ENCODE measurements at regions not wholly inside any gene's neighbourhood (a gene's known extent, or its start where the extent isn't known, plus 50 kb on each side); places are given as distances from the start of the nearest gene placed in this dataset.

DNA sequence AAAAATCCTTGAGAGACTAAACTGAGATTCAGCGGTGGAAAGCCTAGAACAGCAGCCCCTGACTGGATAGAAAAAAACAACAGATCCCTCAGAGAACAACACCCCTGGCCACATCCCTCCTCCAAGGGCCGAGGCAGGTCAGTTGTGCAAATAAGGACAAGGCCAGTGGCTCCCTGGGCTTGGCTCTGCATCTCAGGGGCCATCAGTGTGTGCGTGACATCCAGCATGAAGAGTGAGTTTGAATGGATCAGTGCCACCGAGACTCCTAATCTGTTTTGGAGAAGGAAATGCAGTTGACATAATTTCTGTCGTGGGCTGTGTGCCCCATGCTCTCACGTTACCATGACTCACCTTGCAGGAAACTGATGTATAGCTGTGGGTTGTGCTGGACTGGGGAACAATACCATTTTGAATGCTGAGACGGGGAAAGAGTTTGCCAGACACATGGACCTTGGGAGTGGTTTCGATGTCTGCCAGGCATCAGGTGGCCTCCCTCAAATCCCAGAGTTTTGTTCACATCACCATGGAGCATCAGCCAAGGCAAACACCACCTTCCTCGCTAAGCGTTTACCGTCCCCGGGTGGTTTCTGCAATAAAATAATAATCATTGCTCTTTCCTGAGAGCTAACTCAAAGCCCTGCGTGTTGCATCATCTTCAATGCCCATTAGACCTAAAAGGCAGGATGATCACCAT lies 153.2 kb upstream of the FZD8 start:
- Histone ChIP-seq H3K27ac (no peak overlapping the region), H3K36me3 (no peaks in the 10 kb centered on the region), H3K27me3 (ENCODE audit: insufficient read depth, low read depth, severe bottlenecking) (no peaks in the 10 kb centered on the region), H3K4me3 (ENCODE audit: low read depth, low read length) (no peak overlapping the region), H3K9me3 (ENCODE audit: severe bottlenecking) (no peaks in the 10 kb centered on the region)
- TF ChIP-seq, protein P1, sequence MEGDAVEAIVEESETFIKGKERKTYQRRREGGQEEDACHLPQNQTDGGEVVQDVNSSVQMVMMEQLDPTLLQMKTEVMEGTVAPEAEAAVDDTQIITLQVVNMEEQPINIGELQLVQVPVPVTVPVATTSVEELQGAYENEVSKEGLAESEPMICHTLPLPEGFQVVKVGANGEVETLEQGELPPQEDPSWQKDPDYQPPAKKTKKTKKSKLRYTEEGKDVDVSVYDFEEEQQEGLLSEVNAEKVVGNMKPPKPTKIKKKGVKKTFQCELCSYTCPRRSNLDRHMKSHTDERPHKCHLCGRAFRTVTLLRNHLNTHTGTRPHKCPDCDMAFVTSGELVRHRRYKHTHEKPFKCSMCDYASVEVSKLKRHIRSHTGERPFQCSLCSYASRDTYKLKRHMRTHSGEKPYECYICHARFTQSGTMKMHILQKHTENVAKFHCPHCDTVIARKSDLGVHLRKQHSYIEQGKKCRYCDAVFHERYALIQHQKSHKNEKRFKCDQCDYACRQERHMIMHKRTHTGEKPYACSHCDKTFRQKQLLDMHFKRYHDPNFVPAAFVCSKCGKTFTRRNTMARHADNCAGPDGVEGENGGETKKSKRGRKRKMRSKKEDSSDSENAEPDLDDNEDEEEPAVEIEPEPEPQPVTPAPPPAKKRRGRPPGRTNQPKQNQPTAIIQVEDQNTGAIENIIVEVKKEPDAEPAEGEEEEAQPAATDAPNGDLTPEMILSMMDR (IDR thresholded peaks at IDR 0.05; ENCODE audit: low read depth, low read length), result no peak
- DNase-seq, result no peak

DNA sequence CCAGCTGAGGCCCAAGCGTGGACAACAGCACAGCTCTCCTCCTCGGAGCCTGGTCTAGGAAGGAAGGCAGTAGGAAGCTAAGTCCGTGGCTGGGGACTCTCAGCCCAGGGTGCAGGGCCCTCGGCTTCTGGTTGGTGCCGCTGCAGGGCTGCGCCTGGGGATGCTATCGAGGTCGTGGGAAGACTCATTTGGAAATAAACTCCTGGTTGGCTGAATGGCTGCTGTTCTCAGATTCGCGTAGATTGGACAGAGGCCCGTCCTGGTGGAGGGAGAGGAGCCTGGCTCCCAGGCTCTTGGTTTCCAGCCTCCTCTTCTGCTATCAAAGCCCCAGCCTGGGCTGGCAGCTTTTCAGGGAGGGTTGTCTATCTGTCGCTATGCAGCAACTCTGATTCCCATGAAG lies 152.6 kb upstream of the FZD8 start:
- Histone ChIP-seq H3K4me3 (ENCODE audit: low read depth, low read length) (no peak overlapping the region), H3K27ac (no peak overlapping the region), H3K27me3 (ENCODE audit: insufficient read depth, low read depth, severe bottlenecking) (no peaks in the 10 kb centered on the region), H3K36me3 (no peaks in the 10 kb centered on the region), H3K9me3 (ENCODE audit: severe bottlenecking) (no peaks in the 10 kb centered on the region)
- TF ChIP-seq, protein P1 (IDR thresholded peaks at IDR 0.05; ENCODE audit: low read depth, low read length), result no peak
- no peak for DNase-seq

DNA sequence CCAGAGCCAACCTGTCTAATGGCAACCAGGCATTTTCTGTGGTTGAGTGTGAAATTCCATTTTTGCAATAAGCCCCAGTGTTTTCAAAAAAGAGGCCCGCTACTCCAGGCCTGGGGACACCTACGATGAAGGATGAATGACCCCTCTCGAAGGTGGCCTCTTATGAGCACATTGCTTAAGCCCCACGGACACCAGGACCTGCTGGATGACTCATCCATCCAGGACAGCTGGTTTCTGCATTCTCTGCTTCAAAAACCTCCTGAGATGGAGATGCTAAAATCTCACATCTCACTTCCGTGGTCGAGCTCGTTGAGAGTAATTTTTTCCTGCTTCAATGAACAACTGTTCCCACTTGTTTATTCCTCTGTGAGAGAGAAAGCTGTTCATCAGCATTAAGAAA lies 150.2 kb upstream of the FZD8 start:
- no peak for DNase-seq
- TF ChIP-seq, protein P1 (IDR thresholded peaks at IDR 0.05; ENCODE audit: low read depth, low read length), result no peak
- H3K27ac ChIP-seq, result no peak overlapping the region
- no peak overlapping the region for H3K4me3 ChIP-seq (ENCODE audit: low read depth, low read length)
- no peaks in the 10 kb centered on the region for H3K36me3 ChIP-seq
- H3K9me3 ChIP-seq (ENCODE audit: severe bottlenecking), result peaks cover 4% of the 10 kb centered on the region
- H3K27me3 ChIP-seq (ENCODE audit: insufficient read depth, low read depth, severe bottlenecking), result no peaks in the 10 kb centered on the region

DNA sequence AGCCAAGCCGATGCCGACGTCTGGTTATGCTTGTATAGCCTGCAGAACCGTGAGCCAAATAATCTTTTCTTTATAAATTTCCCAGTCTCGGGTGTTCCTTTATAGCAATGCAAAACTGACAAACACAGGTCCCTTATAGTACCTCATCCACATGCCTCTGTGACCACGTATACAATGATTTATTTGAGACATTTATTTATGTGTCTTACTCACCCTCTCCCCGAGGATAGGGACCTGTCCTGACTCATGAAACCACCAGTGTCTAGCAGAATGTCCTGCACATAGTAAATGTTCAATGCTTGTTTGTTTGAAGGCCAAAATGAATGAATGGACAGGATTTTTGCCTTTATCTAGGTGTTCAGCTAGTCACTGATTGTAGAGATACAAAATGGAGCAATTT lies 147.9 kb upstream of the FZD8 start:
- Histone ChIP-seq H3K36me3 (no peaks in the 10 kb centered on the region), H3K9me3 (ENCODE audit: severe bottlenecking) (peaks cover 6% of the 10 kb centered on the region), H3K27ac (no peak overlapping the region), H3K27me3 (ENCODE audit: insufficient read depth, low read depth, severe bottlenecking) (no peaks in the 10 kb centered on the region), H3K4me3 (ENCODE audit: low read depth, low read length) (no peak overlapping the region)
- no peak for DNase-seq
- TF ChIP-seq, protein P1 (IDR thresholded peaks at IDR 0.05; ENCODE audit: low read depth, low read length), result no peak

DNA sequence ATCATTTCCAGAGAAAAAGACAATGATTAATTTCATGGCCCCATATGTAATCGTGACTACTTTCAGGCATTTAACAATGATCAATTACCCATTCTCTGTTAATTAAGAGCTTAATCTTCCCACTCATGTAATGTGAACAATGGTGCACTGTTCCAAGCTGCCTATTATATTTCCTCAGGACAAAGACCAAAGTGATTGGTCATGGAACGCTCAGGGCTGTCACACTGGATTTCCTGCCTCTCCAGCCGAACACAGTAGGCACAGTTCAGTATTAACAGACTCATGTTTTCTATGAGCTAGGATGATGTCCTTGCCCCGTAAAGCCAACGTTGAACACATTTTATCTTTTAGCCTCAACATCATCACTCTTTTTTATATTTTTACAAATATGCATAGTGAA lies 142.7 kb upstream of the FZD8 start:
- TF ChIP-seq, protein P1 (IDR thresholded peaks at IDR 0.05; ENCODE audit: low read depth, low read length), result no peak
- Histone ChIP-seq H3K36me3 (no peaks in the 10 kb centered on the region), H3K27ac (no peak overlapping the region), H3K4me3 (ENCODE audit: low read depth, low read length) (no peak overlapping the region), H3K9me3 (ENCODE audit: severe bottlenecking) (peaks cover 6% of the 10 kb centered on the region), H3K27me3 (ENCODE audit: insufficient read depth, low read depth, severe bottlenecking) (no peaks in the 10 kb centered on the region)
- no peak for DNase-seq

DNA sequence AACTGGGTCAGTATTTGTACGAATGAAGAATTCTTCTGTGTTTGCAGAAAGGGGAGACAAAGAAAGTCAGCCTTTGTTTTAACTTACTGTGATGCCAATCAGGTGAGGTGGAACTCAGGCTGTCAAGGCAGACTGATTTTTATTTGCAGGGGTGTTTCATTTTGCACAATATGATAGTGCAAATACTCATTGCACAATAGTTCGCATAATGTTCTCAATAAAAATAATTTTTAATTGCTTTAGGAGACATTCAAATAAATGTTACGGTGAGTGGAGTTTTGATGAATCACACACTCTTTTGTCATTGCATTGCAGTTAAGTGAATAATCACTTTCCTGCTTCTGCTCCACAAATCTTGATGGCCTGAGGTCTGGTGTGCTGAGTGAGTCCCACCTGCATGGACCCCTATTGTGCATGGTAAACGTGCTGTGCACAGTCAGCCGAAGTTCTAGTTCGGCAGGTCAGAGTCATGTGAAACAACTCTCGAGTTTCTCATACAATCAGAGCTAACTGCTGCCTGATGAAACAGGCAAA lies 141.3 kb upstream of the FZD8 start:
- no peak overlapping the region for H3K27ac ChIP-seq
- no peaks in the 10 kb centered on the region for H3K27me3 ChIP-seq (ENCODE audit: insufficient read depth, low read depth, severe bottlenecking)
- TF ChIP-seq, protein P1 (IDR thresholded peaks at IDR 0.05; ENCODE audit: low read depth, low read length), result no peak
- H3K4me3 ChIP-seq (ENCODE audit: low read depth, low read length), result no peak overlapping the region
- H3K36me3 ChIP-seq, result no peaks in the 10 kb centered on the region
- peaks cover 6% of the 10 kb centered on the region for H3K9me3 ChIP-seq (ENCODE audit: severe bottlenecking)
- DNase-seq, result no peak
